AG04450 (cell line): ENCODE measurements at regions not wholly inside any gene's neighbourhood (a gene's known extent, or its start where the extent isn't known, plus 50 kb on each side); places are given as distances from the start of the nearest gene placed in this dataset.

Experiments
- CTCF ChIA-PET: fragments of 300-600, 350-600 bp; formaldehyde crosslinking; extraction: SDS; loops from one replicate; lab custom pipeline; 2022; ENCODE audit warnings: antibody characterized with exemption, inconsistent platforms; lab: Charles Lee
- POLR2A ChIA-PET: fragments of 350-600 bp; formaldehyde crosslinking; extraction: SDS; loops from one replicate; lab custom pipeline; 2021; ENCODE audit warnings: antibody characterized with exemption, inconsistent platforms; lab: Yijun Ruan, JAX
- DNase-seq: peaks from one replicate; pipeline ENCODE4 v3.0.0-alpha.2; 2011; ENCODE audit warnings: low read depth, low spot score
- H3K27ac ChIP-seq: one replicate; pipeline ENCODE4 v1.5.1; 2012; ENCODE audit warnings: low read depth, low read length, control low read depth
- H3K27me3 ChIP-seq: one replicate; pipeline ENCODE4 v1.6.0; 2012; ENCODE audit warnings: low read length; ENCODE audit not compliant: control insufficient read depth, insufficient read depth
- H3K4me3 ChIP-seq: 2 replicates; pipeline ENCODE4 v1.5.1; 2011; ENCODE audit warnings: mild to moderate bottlenecking, low read depth, low read length, control low read depth
- H3K9me3 ChIP-seq: 2 replicates; pipeline ENCODE4 v1.5.1; 2012; ENCODE audit warnings: low read length; ENCODE audit not compliant: control insufficient read depth, insufficient read depth
- TF ChIP-seq, protein P1 (sequence below): IDR thresholded peaks from 2 replicates; pipeline ENCODE4 v1.5.1; 2011; ENCODE audit warnings: low read depth, low read length, control low read depth, inconsistent platforms

DNA sequence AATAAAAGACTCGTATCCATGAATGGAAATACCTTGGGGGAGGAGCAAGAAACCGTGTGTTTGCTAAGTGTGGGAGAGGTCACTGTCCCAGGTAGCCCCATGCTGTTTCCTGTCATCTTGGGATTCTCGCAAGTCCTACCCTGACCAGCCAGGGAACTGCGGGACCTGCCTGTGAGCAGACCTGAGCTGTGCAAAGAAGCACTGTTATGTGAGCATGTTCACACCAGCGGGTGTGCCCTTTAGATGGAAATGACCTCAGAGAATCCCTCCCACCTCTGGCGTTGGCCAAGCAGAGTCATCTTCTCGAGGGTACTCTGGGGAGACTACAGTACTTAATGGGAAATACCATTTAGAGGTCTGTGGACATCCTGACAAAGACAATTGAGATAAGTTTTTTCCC, 127.0 kb upstream of the MON1B start:
- ChIA-PET CTCF (no interaction called here), POLR2A (no interaction called here)
- H3K9me3 ChIP-seq = no peaks in the 10 kb centered on the region

DNA sequence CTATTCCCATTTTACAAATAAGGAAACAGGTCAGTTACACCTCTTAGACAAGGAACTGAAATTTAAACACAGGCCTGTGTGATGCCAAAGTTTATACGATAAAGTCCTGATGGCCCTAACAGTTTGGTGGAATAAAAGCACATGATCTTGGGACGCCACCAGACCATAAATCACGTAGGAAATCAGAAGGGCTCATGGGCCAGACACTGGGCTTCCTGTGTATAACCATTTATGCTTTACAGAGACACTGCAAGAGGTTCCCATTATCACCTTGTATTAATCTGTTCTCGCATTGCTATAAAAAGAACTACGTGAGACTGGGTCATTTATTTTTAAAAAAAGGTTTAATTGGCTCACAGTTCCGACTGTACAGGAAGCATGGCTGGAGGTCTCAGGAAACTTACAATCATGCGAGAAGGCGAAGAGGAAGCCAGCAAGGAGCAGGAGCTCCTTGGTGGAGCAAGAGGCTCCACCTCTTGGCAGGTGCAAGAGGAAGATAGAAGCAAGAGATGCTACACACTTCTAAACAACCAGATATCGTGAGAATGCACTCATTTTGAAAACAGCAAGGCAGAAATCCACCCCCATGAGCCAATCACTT, 124.0 kb upstream of the MON1B start:
- POLR2A ChIA-PET = no interaction called here
- no peaks in the 10 kb centered on the region for H3K27me3 ChIP-seq
- TF ChIP-seq, protein P1, sequence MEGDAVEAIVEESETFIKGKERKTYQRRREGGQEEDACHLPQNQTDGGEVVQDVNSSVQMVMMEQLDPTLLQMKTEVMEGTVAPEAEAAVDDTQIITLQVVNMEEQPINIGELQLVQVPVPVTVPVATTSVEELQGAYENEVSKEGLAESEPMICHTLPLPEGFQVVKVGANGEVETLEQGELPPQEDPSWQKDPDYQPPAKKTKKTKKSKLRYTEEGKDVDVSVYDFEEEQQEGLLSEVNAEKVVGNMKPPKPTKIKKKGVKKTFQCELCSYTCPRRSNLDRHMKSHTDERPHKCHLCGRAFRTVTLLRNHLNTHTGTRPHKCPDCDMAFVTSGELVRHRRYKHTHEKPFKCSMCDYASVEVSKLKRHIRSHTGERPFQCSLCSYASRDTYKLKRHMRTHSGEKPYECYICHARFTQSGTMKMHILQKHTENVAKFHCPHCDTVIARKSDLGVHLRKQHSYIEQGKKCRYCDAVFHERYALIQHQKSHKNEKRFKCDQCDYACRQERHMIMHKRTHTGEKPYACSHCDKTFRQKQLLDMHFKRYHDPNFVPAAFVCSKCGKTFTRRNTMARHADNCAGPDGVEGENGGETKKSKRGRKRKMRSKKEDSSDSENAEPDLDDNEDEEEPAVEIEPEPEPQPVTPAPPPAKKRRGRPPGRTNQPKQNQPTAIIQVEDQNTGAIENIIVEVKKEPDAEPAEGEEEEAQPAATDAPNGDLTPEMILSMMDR = no peak
- no peak for DNase-seq
- H3K4me3 ChIP-seq = no peak overlapping the region
- no peak overlapping the region for H3K27ac ChIP-seq
- CTCF ChIA-PET = no interaction called here
- H3K9me3 ChIP-seq = no peaks in the 10 kb centered on the region

More for the DNA sequence above, 127.0 kb upstream of the MON1B start:
- Histone ChIP-seq H3K27ac (no peak overlapping the region), H3K27me3 (no peaks in the 10 kb centered on the region), H3K4me3 (no peak overlapping the region)
- DNase-seq = no peak
- TF ChIP-seq, protein P1 = no peak

DNA sequence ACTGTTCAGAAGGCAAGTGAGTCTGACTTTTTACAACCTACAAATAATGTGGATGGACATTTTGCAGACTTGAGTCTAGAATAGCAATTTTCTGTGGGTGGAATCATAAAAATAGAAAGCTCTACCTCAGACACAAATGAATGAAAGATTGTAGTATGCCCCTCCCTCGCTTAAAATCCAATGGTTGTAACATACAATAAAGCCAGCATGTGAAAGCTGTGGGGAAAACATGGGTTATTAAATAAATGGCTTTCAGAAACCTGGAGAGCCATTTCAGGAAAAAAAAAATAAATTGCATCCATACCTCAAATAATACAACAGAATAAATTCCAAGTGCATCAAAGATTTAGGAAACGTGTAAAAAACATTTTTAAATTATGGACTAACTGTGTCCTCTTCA, 123.1 kb upstream of the MON1B start:
- Histone ChIP-seq H3K27ac (no peak overlapping the region), H3K4me3 (no peak overlapping the region), H3K9me3 (no peaks in the 10 kb centered on the region), H3K27me3 (no peaks in the 10 kb centered on the region)
- POLR2A ChIA-PET = no interaction called here
- CTCF ChIA-PET = interaction anchor here (0.6 kb wide), 1 partner anchor 26 kb away, joined by 3 read pairs; no protein-coding TSS in a partner anchor
- TF ChIP-seq, protein P1 = no peak
- no peak for DNase-seq

DNA sequence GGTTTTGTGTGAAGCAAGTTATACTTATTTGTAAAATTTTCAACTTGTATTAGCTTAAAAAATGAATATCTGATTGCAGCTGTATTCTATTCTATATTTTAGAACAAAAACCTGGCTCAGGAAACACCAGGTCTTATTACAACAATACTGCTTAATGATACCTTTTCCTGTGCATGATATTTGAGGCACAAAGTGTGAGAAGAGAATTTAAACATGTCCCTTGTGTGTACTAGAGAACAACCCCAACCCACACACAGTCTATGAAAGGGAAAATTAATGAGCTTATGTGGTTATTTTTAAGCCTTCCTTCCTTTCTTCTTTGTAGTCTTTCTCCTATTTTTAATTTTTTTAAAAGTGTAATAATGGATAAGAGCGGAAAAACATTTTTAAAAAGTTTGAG, 122.6 kb upstream of the MON1B start:
- CTCF ChIA-PET = no interaction called here
- TF ChIP-seq, protein P1 = no peak
- DNase-seq = no peak
- POLR2A ChIA-PET = no interaction called here
- Histone ChIP-seq H3K9me3 (no peaks in the 10 kb centered on the region), H3K27me3 (no peaks in the 10 kb centered on the region), H3K4me3 (no peak overlapping the region), H3K27ac (no peak overlapping the region)

DNA sequence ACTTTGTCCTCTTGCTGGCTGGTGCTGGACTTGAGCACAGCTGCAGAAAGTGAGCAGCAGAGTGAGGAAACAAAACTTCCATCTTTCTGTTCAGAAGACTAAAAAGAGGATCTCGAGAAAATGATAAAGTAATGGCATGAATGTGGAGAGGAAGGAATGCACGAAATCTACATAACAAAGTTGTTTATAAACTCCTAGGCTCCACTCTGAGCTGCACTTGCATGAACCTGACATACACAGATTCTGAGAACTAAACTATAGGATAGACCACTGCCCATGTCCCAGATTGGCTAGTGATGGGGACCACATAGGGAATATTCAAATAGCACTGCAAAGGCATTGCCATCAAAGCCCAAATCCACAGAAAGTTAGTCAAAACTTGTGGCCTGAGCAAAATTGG, 121.1 kb upstream of the MON1B start:
- ChIA-PET POLR2A (no interaction called here), CTCF (no interaction called here)
- H3K27me3 ChIP-seq = no peaks in the 10 kb centered on the region
- no peak for DNase-seq
- no peak overlapping the region for H3K4me3 ChIP-seq
- no peaks in the 10 kb centered on the region for H3K9me3 ChIP-seq
- H3K27ac ChIP-seq = no peak overlapping the region
- TF ChIP-seq, protein P1 = no peak
